Uterus (tissue), 3 donors: ENCODE measurements at regions not wholly inside any gene's neighbourhood (a gene's known extent, or its start where the extent isn't known, plus 50 kb on each side); places are given as distances from the start of the nearest gene placed in this dataset.
"Not testable (repeated sequence)": the region's sequence is repeated elsewhere in the genome, so short reads cannot be mapped to it uniquely, and the experiment has no call there.

Source experiments
- DNase-seq, 2 donors: peaks; one replicate each; pipeline ENCODE4 v3.0.0-alpha.2; 2019 to 2020
- H3K27ac ChIP-seq, 2 donors: fragments of 200-600 bp; sonication (generic); 1 replicate in 1 of 2; 2 replicates in 1 of 2; pipeline ENCODE4 v1.5.1; 2016 to 2018
- H3K27me3 ChIP-seq, 2 donors: fragments of 200-600 bp; sonication (generic); one replicate each; pipeline ENCODE4 v1.5.1; 2018 to 2019; ENCODE audit warnings: control low read depth in 1 of 2
- H3K36me3 ChIP-seq, 2 donors: fragments of 200-600 bp; sonication (generic); one replicate each; pipeline ENCODE4 v1.5.1; 2019; ENCODE audit warnings: control low read depth in 1 of 2
- H3K4me1 ChIP-seq, 2 donors: fragments of 200-600 bp; sonication (generic); one replicate each; pipeline ENCODE4 v1.5.1; 2018 to 2019; ENCODE audit warnings: control low read depth in 1 of 2
- H3K4me3 ChIP-seq, 2 donors: fragments of 200-600 bp; sonication (generic); 1 replicate in 1 of 2; 2 replicates in 1 of 2; pipeline ENCODE4 v1.5.1; 2018 to 2019; ENCODE audit warnings: mild to moderate bottlenecking in 1 of 2
- H3K9me3 ChIP-seq, 2 donors: fragments of 200-600 bp; sonication (generic); one replicate each; pipeline ENCODE4 v1.5.1; 2019; ENCODE audit warnings: control low read depth in 1 of 2
- POLR2A ChIP-seq, 2 donors: fragments of 450-650 bp; IDR thresholded peaks; one replicate each; pipeline ENCODE4 v1.6.1; 2016; ENCODE audit warnings: antibody characterized with exemption in 2 of 2, mild to moderate bottlenecking in 1 of 2, moderate library complexity in 1 of 2
- intact Hi-C: fragments of 100-400 bp; cut with DNase I; formaldehyde crosslinking; loops from one replicate; pipeline ENCODE4 v1.15.1; 2023; ENCODE audit warnings: low total_unique reads
- TF ChIP-seq, protein P1 (sequence below), 4 experiments: fragments of 200-600 bp in 2 of 4; fragments of 450-650 bp in 2 of 4; sonication (generic) in 2 of 4; IDR thresholded peaks; one replicate each; pipeline ENCODE4 v1.5.1; 2016 to 2019; ENCODE audit warnings: antibody characterized with exemption in 4 of 4, mild to moderate bottlenecking in 2 of 4, moderate library complexity in 1 of 4
- donor health status: DM: yes; HTN: yes; CAD: no.

GRCh38 chr6:150496629-150497028 is 103.1 kb upstream of the PLEKHG1 start:
- intact Hi-C loops = no loop called here
- TF ChIP-seq, protein P1, sequence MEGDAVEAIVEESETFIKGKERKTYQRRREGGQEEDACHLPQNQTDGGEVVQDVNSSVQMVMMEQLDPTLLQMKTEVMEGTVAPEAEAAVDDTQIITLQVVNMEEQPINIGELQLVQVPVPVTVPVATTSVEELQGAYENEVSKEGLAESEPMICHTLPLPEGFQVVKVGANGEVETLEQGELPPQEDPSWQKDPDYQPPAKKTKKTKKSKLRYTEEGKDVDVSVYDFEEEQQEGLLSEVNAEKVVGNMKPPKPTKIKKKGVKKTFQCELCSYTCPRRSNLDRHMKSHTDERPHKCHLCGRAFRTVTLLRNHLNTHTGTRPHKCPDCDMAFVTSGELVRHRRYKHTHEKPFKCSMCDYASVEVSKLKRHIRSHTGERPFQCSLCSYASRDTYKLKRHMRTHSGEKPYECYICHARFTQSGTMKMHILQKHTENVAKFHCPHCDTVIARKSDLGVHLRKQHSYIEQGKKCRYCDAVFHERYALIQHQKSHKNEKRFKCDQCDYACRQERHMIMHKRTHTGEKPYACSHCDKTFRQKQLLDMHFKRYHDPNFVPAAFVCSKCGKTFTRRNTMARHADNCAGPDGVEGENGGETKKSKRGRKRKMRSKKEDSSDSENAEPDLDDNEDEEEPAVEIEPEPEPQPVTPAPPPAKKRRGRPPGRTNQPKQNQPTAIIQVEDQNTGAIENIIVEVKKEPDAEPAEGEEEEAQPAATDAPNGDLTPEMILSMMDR (IDR thresholded peaks at IDR 0.05) = no peak
- TF ChIP-seq POLR2A (IDR thresholded peaks at IDR 0.05) = no peak
- Histone ChIP-seq H3K27ac (no peak overlapping the region), H3K4me3 (no peak overlapping the region), H3K36me3 (no peaks in the 10 kb centered on the region), H3K9me3 (no peaks in the 10 kb centered on the region), H3K4me1 (no peaks in the 10 kb centered on the region), H3K27me3 (no peaks in the 10 kb centered on the region)
- no peak for DNase-seq

- TF ChIP-seq, protein P1 (IDR thresholded peaks at IDR 0.05) = no peak
- no peak for TF ChIP-seq POLR2A (IDR thresholded peaks at IDR 0.05)
- H3K27ac ChIP-seq = no peak overlapping the region
- no peaks in the 10 kb centered on the region for H3K27me3 ChIP-seq
- H3K9me3 ChIP-seq = no peaks in the 10 kb centered on the region
- intact Hi-C loops = no loop called here
- no peaks in the 10 kb centered on the region for H3K4me1 ChIP-seq
- H3K4me3 ChIP-seq = no peak overlapping the region
- H3K36me3 ChIP-seq = no peaks in the 10 kb centered on the region
- DNase-seq = no peak
Observed at GRCh38 chr6:150499882-150500312, 99.8 kb upstream of the PLEKHG1 start.

GRCh38 chr6:150500568-150500967 is 99.1 kb upstream of the PLEKHG1 start:
- H3K27me3 ChIP-seq, H3K27ac ChIP-seq, intact Hi-C loops, DNase-seq, H3K36me3 ChIP-seq, H3K4me3 ChIP-seq, H3K4me1 ChIP-seq, H3K9me3 ChIP-seq: not testable (repeated sequence)

- Histone ChIP-seq H3K27ac (no peak overlapping the region), H3K4me3 (no peak overlapping the region), H3K36me3 (no peaks in the 10 kb centered on the region), H3K9me3 (no peaks in the 10 kb centered on the region), H3K4me1 (no peaks in the 10 kb centered on the region), H3K27me3 (no peaks in the 10 kb centered on the region)
- no peak for TF ChIP-seq POLR2A (IDR thresholded peaks at IDR 0.05)
- DNase-seq = no peak
- intact Hi-C loops = no loop called here
Observed at GRCh38 chr6:150503041-150503440, 96.6 kb upstream of the PLEKHG1 start.

DNA sequence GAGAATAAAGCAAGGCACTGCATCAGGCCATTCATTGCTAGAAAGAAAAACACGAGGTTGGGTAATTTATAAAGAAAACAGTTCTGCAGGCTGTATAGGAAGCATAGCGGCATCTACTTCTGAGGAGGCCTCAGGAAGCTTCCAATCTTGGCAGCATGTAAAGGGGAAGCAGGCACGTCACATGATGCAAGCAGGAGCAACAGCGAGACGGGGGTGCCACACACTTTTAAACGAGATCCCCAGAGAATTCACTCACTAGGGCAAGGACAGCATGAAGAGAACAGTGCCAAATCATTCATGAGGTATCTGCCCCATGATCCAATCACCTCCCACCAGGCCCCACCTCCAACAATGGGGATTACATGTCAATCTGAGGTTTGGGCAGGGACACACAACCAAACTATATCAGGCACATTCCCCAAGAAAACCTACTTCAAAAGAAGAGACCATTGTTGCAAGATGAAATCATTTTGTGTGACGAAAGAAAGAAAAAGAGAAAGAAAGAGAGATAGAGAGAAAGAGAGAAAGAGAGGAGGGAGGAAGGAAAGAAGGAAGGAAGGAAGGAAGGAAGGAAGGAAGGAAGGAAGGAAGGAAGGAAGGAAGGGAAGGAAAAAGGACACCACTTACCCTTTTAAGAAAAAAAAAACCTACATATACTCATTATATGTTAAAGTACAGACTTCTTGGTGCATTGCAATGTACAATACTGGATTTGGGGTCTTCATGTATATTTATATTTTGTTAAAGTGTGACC is 95.9 kb upstream of the PLEKHG1 start:
- intact Hi-C loops = no loop called here
- Histone ChIP-seq H3K27ac (no peak overlapping the region), H3K4me1 (no peaks in the 10 kb centered on the region), H3K27me3 (no peaks in the 10 kb centered on the region), H3K4me3 (no peak overlapping the region), H3K36me3 (no peaks in the 10 kb centered on the region), H3K9me3 (no peaks in the 10 kb centered on the region)
- no peak for TF ChIP-seq POLR2A (IDR thresholded peaks at IDR 0.05)
- TF ChIP-seq, protein P1 (IDR thresholded peaks at IDR 0.05) = no peak
- DNase-seq = no peak

DNA sequence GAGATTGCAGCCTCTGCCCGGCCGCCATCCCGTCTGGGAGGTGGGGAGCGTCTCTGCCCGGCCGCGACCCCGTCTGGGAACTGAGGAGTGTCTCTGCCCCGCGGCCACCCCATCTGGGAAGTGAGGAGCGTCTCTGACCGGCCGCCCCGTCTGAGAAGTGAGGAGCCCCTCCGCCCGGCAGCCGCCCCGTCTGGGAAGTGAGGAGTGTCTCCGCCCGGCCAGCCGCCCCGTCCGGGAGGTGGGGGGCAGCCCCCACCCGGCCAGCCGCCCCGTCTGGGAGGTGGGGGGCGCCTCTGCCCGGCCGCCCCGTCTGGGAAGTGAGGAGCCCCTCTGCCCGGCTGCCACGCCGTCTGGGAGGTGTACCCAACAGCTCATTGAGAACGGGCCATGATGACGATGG is 92.3 kb upstream of the PLEKHG1 start:
- H3K27me3 ChIP-seq, H3K36me3 ChIP-seq, H3K4me1 ChIP-seq, intact Hi-C loops, H3K9me3 ChIP-seq, H3K27ac ChIP-seq, H3K4me3 ChIP-seq, DNase-seq: not testable (repeated sequence)

GRCh38 chr6:150510576-150510975 is 89.1 kb upstream of the PLEKHG1 start:
- H3K4me3 ChIP-seq = no peak overlapping the region
- no peaks in the 10 kb centered on the region for H3K27me3 ChIP-seq
- no peak for DNase-seq
- no peaks in the 10 kb centered on the region for H3K36me3 ChIP-seq
- H3K4me1 ChIP-seq = no peaks in the 10 kb centered on the region
- TF ChIP-seq, protein P1 (IDR thresholded peaks at IDR 0.05) = no peak
- TF ChIP-seq POLR2A (IDR thresholded peaks at IDR 0.05) = no peak
- intact Hi-C loops = no loop called here
- H3K27ac ChIP-seq = no peak overlapping the region
- no peaks in the 10 kb centered on the region for H3K9me3 ChIP-seq
